Activated T-helper 9 cell treated with anti-CD3 and anti-CD28 coated beads, Interleukin-2, amount 50 U/mL, for 16 hours (primary cell): ENCODE measurements at regions not wholly inside any gene's neighbourhood (a gene's known extent, or its start where the extent isn't known, plus 50 kb on each side); places are given as distances from the start of the nearest gene placed in this dataset.

Experiments
- DNase-seq: peaks from one replicate; pipeline ENCODE4 v3.0.0-alpha.2; 2020; ENCODE audit warnings: low read depth

DNA sequence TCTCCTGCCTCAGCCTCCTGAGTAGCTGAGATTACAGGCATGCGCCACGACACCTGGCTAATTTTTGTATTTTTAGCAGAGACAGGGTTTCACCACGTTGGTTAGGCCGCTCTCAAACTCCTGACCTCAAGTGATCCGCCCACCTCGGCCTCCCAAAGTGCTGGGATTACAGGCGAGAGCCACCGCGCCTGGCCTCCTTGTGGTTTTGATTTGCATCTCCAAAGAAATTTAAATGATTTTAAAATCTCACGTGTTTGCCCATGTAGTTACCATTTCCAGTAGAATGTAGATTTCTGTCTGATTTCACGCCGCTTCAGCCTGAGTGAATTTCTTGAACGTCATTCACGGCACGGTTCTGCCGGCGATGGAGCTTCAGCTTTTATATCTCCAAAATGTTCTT lies 55.8 kb downstream of the IGF2 start:
- no peak for DNase-seq

DNA sequence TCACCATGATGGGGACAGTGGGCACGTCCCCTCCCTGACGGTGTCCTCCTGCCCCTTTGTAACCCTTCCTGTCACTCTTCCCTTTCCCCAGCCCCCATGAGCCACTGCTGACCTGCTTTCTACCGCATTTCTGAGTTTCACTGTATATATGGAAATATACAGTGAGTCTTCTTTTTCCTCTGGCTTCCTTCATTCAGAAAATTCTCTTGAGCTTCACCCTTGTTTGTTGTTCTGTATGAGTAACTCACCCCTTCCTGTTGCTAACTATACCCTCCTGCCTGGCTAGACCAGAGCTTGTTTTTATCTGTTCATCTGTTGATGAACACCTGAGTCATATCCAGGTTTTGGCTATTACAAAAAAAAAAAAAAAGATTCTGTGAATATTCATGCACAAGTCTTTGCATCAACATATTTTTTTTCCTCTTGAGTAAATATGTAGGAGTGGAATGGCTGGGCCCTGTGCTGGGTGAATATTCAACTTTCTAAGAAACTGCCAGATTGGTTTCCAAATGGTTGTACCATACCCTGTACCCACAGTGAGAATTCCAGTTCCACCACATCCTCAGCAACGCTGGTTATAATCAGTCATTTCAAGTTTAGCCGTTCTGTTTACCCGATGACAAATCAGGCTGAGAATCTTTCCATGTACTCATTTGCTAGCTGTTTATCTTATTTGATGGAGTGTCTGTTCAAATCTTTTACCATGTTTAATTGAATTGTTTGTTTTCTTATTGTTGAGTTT lies 62.0 kb downstream of the IGF2 start:
- peak; percentile 25 for DNase-seq

DNA sequence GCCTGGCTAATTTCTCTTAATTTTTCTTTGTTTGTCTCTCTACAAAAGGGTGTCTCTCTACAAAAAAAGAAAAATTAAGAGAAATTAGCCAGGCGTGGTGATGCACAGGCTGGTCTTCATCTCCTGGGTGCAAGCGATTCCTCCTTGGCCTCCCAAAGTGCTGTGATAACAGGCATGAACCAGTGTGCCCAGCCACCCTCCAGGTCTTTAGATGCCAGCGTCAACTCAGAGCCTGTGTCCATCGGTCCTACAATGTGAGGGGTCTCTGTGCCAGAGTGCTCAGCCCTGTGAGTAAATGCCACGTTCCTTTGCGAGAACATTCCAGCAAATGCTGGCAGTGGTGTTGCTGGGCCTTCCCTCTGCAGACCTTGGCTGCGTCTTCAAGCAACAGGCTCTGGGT lies 62.7 kb downstream of the IGF2 start:
- DNase-seq: no peak

DNA sequence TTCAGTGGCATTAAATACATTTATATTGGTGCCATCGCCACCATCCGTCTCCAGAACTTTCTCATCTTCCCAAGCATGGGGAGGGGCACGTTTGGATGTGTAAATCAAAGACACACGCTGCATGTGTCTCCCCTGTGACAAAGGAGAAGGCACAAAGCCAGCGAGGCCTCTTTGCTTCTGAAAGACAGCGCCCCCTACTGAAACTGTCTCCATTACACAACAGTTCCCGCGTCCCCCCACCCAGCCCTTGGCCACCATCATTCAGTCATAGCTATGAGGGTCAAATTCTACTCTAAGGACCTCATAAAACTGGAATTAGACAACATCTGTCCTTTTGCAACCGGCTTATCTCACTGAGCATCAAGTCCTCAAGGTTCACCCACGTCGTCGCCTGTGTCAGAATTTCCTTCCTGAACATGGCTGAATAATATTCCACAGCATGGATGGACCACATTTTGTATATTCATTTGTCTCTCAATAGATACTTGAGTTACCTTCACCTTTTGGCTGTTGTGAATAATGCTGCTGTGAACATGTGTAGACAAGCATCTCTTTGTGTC lies 64.8 kb downstream of the IGF2 start:
- no peak for DNase-seq

DNA sequence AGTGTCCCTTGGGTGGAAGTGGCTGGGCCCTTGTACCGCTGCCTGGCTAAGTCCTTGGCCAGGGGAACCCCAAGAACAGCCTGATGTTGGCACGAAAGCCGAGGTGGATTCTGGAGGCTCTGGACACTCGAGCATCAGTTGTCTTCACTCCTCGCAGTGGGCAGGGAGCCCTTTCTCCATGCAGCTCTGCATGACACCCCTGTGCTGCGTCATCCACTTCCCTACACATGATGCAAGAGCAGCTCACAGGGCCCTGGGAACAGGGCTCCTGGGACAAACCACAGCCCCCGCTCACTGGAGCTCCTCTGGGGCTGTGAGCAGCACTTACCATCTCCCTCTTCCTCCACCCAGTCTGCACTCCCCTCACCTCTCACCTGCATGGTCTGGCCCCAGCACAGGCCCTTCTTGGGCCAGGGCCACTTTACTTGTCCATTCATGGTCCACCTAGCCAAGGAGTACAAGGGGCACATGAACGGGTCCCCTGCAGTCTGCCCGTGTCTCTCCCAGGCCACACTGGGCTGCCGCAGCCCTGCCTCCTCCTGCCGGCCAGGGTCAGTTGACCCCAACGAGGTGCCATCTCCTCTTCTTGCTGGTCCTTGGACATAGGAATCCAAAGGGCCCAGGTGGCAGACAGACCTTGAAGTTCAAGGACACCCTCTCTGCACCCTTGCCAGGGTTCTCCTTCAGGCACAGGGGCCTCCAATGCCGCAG lies 66.5 kb downstream of the IGF2 start:
- DNase-seq: no peak

- no peak for DNase-seq
Observed at GRCh38 chr11:2071748-2072385, 67.3 kb downstream of the IGF2 start.
